Cardiac septum (tissue), 1 donor: ENCODE measurements at regions not wholly inside any gene's neighbourhood (a gene's known extent, or its start where the extent isn't known, plus 50 kb on each side); places are given as distances from the start of the nearest gene placed in this dataset.

Experiments used
- DNase-seq: peaks from one replicate; pipeline ENCODE4 v3.0.0-alpha.2; 2020; ENCODE audit warnings: low spot score
- intact Hi-C: fragments of 100-400 bp; cut with DNase I; formaldehyde crosslinking; loops from one replicate; pipeline ENCODE4 v1.14.0; 2022
- donor health status: DM: no; HTN: no; CAD: no.

DNA sequence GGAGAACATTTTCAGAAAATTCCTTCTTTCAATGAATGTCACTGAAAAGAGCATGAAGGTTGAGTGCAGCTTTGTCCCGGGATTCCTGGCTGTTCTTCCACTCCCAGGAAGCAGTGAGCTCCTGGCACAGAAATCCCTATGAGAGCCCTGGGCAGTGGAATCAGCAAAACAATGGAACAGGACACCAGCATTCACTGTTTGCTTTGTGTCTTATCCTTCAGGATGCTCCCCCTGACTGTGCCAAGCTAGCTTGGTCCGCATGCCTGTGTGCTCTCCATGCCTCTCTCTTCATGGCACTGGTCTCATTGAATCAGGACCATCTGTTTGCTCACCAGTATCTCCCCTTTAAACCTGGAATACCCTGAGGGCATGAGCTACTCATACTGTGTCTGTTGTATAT, 102.0 kb upstream of the GADL1 start:
- DNase-seq: no peak
- intact Hi-C loops: no loop called here

DNA sequence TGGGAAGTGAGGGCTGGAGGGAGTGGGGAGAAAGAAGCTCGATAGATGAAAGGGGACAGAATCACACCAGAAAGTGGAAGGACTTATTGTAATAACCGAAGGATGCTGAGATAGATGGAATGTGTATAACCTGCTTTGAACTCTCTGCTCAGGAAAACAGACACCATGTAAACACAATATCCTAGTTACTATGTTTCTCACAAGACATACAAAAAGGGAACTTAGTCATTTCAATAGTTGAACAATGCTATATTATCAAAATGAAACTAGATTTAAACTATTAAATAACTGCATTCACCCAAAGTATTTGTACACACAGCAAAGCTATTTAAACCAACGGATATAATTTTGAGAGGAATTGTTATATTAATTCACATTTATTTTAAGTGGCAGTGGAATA, 108.3 kb upstream of the GADL1 start:
- intact Hi-C loops: no loop called here

DNA sequence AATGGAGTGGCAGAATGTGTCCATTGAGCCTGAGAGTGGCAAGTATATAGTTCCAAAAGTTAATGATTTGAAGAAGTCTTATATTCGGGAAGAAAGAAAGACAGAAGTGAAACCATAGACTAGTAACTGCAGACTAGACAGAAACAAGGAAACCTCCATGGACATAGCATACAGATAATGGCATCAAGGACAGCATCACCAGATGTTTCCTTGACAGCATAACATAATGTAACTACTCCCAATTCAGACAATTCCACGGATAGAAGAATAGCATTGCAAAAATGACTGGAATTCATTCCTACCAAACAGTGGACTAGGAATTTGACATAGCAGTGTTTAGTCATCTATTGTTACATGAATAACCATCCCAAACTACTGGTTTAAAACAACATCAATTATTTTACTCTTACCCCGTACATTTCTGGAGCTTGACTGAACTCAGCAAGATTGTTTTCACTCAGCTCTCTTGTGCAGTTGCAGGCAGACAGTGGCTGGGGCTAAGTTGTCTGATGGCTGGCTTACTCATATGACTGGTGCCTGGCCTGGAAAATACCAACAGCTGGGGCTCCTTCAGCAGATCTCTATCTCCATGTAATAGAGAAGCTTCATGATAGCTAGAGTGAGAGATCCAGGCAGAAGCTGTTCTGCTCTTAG, 109.7 kb upstream of the GADL1 start:
- intact Hi-C loops: no loop called here
- DNase-seq: no peak

More for the DNA sequence above, 108.3 kb upstream of the GADL1 start:
- DNase-seq: no peak

DNA sequence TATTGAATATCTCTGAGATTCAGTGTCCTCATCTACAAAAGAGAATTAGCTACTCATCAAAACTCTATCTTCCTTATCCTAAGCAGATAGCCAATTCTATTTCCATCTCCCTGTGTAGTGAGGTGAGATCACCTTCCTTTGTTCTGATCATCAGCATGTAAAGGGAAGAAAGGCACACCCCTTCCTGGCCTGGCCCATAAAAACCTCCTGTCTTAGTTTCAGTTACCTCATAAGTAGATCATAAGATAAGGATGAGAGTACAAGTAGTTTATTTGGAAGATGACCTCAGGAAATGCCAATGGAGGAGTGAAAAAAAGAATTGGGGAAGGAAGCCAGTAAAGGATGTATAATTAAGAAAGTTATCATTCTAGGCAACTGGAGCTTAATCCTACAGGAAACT, 114.5 kb upstream of the GADL1 start:
- no peak for DNase-seq
- intact Hi-C loops: no loop called here

DNA sequence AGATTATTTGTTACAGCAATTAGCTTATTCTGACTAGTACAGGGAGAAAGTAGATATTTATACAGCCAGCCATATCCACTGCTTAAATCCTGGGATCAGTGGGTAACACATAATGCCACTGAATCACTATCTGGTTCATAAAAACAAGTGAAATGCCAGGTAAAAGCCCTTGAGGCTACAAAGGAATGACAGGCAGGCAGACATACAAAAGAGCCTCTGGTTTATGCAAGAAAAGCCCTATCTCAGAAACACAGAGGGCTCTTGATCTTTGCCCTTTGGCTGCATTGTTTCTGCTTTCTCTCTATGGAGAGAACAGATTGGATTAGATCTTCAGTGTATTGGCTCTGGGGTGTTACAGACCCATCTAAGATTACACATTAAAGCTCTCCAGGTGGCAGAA, 115.4 kb upstream of the GADL1 start:
- DNase-seq: no peak
- intact Hi-C loops: loop anchor here (5.0 kb wide), 1 partner anchor 233 kb away; no protein-coding TSS in a partner anchor

DNA sequence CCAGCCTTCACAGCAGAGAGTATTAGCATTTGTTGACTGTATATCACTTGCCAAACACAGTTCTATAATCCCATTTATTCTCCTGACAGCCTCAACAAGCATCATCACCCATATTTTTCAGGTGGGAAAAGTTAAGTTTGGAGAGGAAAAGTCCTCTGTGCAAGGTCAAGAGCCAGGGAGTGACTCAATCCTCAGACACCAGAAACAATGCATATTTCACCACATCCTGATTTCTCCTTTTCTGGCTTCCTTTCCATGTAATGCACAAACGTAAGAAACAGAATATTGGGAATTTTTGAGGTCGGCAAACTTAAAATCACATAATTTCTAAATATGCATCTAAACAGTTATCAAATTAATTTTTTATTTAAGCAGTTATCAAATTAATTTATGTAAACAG, 116.0 kb upstream of the GADL1 start:
- intact Hi-C loops: loop anchor here (5.0 kb wide), 1 partner anchor 233 kb away; no protein-coding TSS in a partner anchor
- no peak for DNase-seq

DNA sequence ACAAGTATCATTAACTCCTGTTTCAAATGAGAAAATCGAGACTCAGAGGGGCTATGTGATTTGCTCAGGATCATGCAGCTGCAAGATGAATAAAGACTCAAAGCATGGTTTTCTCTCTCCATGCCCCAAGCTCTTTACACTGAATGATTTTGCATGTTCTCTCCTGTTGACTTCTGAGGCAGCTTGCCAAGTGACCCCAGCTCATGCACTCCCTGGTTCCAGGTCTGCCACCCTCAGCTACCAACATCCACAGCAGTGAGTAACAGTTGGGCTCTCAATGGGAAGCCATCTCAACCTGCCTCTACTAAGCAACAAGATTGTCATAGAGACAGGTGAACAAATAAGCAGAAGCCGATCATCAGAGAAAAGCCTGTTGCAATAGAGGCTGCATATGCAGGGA, 116.9 kb upstream of the GADL1 start:
- intact Hi-C loops: loop anchor here (5.0 kb wide), 1 partner anchor 234 kb away; no protein-coding TSS in a partner anchor
- no peak for DNase-seq

DNA sequence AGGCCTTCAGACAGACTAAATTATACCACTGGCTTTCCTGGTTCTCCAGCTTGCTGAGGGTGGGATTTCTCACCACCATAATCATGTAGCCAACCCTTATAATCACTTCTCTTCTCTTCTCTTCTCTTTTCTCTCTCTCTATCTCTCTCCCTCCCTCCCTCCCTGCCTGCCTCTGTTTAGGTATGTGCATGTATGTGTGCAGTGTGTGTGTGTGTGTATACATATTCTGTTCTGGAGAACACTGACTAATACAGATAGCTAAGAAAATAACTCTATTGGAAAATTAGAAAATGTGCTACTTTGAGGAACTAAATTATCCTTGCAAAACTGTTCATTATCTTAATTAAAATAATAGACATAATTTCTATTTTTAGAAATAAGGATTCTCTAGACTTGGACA, 118.6 kb upstream of the GADL1 start:
- intact Hi-C loops: loop anchor here (5.0 kb wide), 1 partner anchor 236 kb away; no protein-coding TSS in a partner anchor
- DNase-seq: no peak

DNA sequence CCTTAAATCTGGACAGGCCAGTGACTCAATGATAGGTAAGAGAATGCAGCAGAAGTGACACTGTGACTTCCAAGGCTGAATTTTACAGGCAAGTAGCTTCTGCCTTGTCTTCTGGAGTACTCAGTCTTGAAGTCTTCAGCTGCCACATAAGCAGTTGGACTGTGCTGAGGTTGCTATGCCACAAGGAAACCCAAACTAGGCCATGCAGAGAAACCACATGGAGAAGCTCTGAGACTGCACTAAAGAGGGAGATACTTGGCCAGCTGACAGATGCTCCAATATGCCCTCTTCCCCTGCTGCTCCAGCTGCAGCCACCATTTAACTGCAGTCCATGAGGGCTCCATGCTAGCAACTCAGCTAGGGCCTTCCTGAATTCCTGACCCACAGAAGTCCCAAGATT, 119.4 kb upstream of the GADL1 start:
- no peak for DNase-seq
- intact Hi-C loops: loop anchor here (5.0 kb wide), 1 partner anchor 237 kb away; no protein-coding TSS in a partner anchor

DNA sequence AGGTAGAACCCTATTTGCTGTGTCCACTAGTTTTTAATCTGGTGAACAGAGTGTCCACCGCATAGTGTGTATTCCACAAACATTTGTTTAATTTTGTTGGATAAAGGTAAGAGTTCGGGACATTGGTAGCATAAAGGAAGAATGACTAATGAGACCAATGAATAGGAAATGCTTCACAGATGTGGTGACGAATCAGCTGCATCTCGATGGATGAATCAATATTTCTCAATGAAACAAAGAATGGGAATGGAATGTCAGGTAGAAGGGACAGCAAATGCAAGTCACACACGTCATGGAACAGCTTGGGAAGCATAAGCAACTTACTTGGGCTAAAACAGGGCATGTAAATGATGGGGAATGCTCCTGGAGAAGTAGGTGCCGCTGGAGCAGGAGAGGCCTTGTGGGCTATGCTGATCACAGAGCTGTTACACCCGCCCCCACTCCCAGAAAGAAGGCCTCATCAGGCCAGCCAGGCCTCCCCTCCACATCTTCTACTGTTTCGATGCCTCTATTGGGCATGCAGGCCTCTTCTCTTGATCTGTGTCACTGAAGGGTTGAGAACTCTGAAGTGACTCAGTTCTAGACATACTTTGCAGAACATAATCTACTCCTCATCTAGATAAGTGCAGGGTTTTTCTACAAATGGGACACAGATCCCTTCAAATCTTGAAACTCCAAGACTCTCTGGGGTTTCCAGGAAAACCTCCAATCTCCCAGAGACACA, 120.0 kb upstream of the GADL1 start:
- intact Hi-C loops: loop anchor here (5.0 kb wide), 1 partner anchor 237 kb away; no protein-coding TSS in a partner anchor

DNA sequence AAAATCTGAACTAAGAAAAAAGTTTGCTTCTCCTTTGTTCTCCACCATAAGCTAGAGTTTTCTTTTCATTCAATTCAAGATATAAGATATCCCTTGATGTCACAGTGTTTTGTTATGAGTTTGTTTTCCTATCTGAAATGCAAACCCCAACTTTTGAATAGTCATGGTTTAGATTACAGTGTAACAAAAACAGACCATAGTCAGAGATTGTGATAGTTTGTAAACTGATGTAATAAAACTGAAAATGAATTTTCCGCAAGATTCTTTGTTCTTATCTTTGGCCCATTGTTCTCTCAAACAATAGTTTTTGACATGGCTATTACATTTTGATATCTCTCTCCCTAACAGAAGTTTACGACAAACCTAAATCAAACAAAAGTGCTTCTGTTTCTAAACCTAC, 121.7 kb upstream of the GADL1 start:
- intact Hi-C loops: no loop called here
- no peak for DNase-seq

More for the DNA sequence above, 120.0 kb upstream of the GADL1 start:
- no peak for DNase-seq

DNA sequence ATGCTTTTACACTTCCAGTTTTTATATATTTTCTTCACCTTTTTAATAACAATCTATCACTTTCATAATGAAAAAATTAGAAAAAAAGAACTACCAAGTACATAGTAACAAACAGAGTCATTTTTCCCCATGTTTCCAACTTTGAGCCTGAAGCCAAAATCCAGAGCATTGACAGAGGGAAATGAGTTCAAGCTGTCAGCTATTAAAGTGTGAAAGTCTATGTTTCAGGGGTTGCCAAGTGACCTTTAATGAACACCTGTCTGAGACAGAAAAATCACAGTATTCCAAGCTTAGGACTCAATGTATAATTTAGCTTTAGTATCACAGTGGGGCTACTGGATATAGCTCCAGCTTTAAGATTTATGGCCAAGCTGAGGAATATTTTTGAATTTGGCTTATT, 128.3 kb upstream of the GADL1 start:
- intact Hi-C loops: no loop called here
- no peak for DNase-seq

DNA sequence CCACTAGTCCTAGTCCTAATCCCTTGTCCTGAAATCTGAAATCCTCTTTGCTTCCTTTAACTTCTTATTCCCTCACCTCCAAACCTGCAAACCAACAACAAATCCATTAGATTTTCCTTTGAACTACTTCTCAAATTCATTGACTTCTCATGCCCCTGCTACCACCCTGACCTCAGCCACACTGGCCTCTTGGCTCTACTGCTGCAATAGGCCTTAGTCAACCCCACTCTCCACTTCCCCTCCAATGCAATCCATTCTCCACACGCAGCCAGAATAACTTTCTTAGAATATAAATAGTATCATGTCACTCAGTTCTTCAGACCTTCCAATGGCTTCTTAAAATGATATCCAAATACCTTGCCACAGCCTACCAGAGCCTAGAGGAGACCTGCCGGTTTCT, 131.1 kb upstream of the GADL1 start:
- DNase-seq: no peak
- intact Hi-C loops: no loop called here

DNA sequence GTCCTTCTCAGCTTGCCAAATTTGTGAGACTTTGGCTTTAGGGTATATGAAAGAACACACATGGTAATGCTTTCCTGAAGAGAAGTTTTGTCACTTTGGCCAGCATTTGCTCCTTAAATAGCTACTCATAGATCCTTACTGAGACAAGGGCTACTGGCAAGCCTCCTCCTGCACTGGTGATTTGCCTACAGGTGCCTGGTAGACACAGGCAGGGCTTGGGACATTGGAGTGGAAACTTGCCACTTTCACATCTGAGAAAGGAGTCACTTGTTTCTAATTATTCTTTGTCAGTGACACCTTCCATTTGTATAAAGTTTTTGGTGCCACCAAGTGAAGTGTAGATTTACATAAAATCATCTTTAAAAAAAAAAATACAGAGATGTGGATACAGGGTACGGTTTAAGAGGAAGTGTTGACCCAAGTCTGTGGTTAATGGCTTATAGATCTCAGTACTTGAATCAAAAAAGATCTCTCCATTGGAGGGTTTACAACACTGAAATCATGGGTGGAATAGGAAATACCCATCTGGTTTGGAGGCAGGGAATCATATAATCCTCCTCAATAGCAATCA, 132.8 kb upstream of the GADL1 start:
- intact Hi-C loops: no loop called here

DNA sequence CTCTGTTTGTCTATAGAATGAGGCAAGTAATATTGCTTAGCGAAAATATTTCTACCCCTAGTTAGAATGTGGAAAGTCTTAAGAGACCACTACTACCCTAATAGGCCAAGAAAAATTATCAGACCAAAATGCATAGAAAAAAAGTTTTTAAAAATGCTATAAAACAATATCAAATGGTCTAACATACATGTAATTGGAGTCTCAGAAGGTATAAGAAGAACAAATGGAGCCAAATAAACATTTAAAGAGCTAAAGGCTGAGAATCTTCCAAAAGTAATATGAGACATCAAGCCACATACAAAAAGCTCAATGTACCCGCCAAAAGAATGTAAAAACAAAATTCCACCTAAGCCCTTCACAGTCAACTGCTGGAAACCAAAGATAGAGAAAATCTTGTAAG, 133.5 kb upstream of the GADL1 start:
- no peak for DNase-seq
- intact Hi-C loops: no loop called here

More for the DNA sequence above, 132.8 kb upstream of the GADL1 start:
- no peak for DNase-seq

DNA sequence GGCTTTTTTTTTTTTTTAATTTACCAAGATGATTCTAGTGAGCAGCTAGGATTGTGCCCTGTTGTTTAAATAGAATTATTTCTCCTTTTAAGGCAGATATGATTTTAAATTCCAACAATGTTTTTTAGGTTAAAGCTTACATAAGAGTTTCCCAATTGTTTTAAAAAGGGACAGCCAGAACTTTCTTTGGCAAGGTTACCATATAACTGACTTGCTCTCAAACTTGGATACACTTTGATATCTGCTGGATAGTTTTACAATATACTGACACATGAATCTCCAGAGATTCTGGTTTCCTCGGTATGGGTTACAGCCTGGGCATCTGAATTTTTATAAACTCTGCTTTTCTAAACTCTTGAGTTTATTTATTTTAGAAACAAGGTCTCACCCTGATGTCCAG, 134.3 kb upstream of the GADL1 start:
- intact Hi-C loops: no loop called here
- no peak for DNase-seq

DNA sequence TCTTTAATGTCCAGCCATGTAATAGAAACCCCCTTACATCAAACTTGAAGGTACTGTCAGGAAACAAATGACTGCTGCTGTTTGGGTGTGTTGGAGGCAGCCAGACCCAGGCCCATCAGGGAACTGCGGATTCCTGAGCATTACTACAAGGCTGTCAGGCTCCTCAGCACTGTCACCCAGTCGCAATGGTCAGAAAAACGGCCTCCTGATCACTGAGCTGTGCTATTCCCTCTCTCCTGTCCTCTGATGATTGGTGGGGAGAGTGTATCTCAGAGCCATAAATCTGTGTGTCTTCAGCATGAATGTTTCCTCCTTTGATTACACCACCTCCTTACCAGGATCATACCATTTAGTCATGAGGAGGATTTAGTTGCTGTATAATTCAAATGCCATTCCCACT, 135.2 kb upstream of the GADL1 start:
- intact Hi-C loops: no loop called here
- no peak for DNase-seq

DNA sequence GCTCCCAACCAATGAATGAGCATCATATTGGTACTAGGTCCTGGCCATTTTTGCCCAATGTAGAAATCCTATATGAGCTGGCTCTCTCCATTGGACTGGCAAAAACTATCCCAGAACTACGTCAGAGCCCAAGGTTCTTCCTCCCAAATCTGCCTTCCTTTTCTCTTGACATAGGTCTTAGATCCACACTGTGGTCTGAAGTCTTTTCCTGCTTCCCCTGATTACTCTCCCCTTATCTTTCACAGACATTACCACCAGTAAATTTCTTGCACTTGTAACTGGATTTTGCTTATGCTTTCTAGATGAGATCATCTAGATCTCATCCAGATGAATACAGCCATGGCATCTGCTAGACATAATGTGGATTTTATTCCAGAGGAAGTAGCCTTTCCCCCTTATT, 141.2 kb upstream of the GADL1 start:
- DNase-seq: no peak
- intact Hi-C loops: no loop called here

DNA sequence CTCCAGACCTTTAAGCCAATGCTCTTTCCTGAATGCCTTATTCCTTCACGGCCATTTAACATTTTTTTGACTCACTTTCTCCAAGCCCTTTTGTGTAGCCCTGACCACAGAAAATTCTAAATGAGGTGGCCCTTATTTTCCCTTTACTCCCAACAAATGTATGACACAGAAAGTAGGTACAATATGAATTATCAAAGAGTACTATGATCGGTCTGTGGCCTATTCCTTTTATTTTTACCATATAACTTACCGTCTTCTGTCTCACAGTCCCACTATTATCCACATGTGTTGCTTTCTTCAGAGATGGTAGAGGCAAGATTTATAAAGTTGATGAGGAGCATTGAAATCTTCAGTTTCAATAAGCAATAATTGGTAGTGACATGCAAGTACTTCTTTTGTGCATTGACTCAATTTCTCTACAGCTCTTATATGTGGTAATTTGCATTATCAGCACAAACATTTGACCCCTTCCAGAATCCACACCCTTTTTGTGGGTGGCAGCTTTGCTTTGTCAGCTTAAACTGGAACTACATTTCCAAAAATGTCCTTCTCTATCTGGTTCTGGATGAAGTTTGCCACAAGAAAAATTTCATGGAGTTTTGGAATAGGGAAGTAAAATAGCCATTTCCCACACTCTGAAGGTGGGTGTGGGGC, 143.8 kb upstream of the GADL1 start:
- intact Hi-C loops: no loop called here
- no peak for DNase-seq

DNA sequence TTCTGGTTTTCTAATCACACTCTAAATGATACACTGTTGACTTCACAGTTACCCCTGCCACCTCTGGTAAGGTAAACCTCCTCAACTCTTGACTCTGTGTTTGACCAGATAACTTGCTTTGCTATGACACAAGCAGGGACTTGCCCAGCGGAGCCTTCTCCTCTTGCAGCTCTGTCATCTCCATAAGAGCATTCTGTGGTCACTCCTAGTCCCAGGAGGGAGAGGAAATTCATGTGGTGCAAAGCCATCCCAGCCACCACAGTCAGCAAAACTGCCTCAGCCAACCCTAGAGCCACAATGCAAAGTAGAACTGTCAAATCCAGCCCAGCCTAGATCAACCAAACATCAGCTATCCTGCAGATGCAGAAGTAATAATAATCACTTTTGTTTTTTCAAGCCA, 144.7 kb upstream of the GADL1 start:
- no peak for DNase-seq
- intact Hi-C loops: no loop called here
